Neural progenitor cell (in vitro differentiated cells): ENCODE measurements at regions not wholly inside any gene's neighbourhood (a gene's known extent, or its start where the extent isn't known, plus 50 kb on each side); places are given as distances from the start of the nearest gene placed in this dataset.
A peak's percentile ranks its signal among the peaks of the same experiment; 100 is the strongest.

Experiments
- DNase-seq: peaks from one replicate; pipeline ENCODE4 v3.0.0-alpha.2; 2016; ENCODE audit warnings: low spot score
- H2AFZ ChIP-seq: fragments of 200-600 bp; sonication (generic); replicated peaks from 2 replicates; pipeline ENCODE4 v1.6.1; 2016; ENCODE audit warnings: antibody characterized with exemption
- H3F3A ChIP-seq: fragments of 200-600 bp; sonication (generic); 2 replicates; pipeline ENCODE4 v1.6.1; 2016; ENCODE audit warnings: antibody characterized with exemption, low read depth
- H3K27ac ChIP-seq: fragments of 200-600 bp; sonication (generic); 2 replicates; pipeline ENCODE4 v1.5.1; 2016; ENCODE audit warnings: mild to moderate bottlenecking
- H3K27me3 ChIP-seq: fragments of 200-600 bp; sonication (generic); 2 replicates; pipeline ENCODE4 v1.6.1; 2016; ENCODE audit warnings: mild to moderate bottlenecking, moderate library complexity
- H3K36me3 ChIP-seq: fragments of 200-600 bp; sonication (generic); 2 replicates; pipeline ENCODE4 v1.5.1; 2016
- H3K4me1 ChIP-seq: fragments of 200-600 bp; sonication (generic); 2 replicates; pipeline ENCODE4 v1.6.1; 2016; ENCODE audit warnings: mixed run types
- H3K4me2 ChIP-seq: fragments of 200-600 bp; sonication (generic); 2 replicates; pipeline ENCODE4 v1.6.1; 2016
- H3K4me3 ChIP-seq: fragments of 200-600 bp; sonication (generic); 2 replicates; pipeline ENCODE4 v1.5.1; 2016
- H3K79me2 ChIP-seq: fragments of 200-600 bp; sonication (generic); 2 replicates; pipeline ENCODE4 v1.6.1; 2016; ENCODE audit warnings: low read depth
- H3K9ac ChIP-seq: fragments of 200-600 bp; sonication (generic); 2 replicates; pipeline ENCODE4 v1.6.1; 2016
- H3K9me3 ChIP-seq: fragments of 200-600 bp; sonication (generic); 2 replicates; pipeline ENCODE4 v1.5.1; 2016; ENCODE audit warnings: low read depth
- H4K20me1 ChIP-seq: fragments of 200-600 bp; sonication (generic); 2 replicates; pipeline ENCODE4 v1.6.1; 2016; ENCODE audit warnings: low read depth
- H3K27ac Mint-ChIP-seq: 3 replicates; pipeline ENCODE4 v1.8.0; 2021; ENCODE audit warnings: mixed read lengths
- H3K27me3 Mint-ChIP-seq: 2 replicates; pipeline ENCODE4 v1.8.0; 2022; ENCODE audit warnings: low read depth, mild to moderate bottlenecking, inconsistent platforms, moderate library complexity, mixed read lengths; ENCODE audit not compliant: insufficient read depth
- H3K36me3 Mint-ChIP-seq: 3 replicates; pipeline ENCODE4 v1.8.0; 2021; ENCODE audit warnings: mixed read lengths
- H3K4me1 Mint-ChIP-seq: 3 replicates; pipeline ENCODE4 v1.8.0; 2021; ENCODE audit warnings: mixed read lengths
- H3K4me3 Mint-ChIP-seq: 3 replicates; pipeline ENCODE4 v1.8.0; 2021; ENCODE audit warnings: mild to moderate bottlenecking, moderate library complexity, mixed read lengths
- H3K9me3 Mint-ChIP-seq: 3 replicates; pipeline ENCODE4 v1.8.0; 2020; ENCODE audit warnings: mixed read lengths
- CTCF ChIP-seq: fragments of 200-600 bp; sonication (generic); IDR thresholded peaks from 2 replicates; pipeline ENCODE4 v1.5.1; 2017; ENCODE audit warnings: antibody characterized with exemption, mild to moderate bottlenecking
- EZH2 ChIP-seq: fragments of 200-600 bp; sonication (generic); IDR thresholded peaks from 2 replicates; pipeline ENCODE4 v1.6.1; 2017; ENCODE audit warnings: antibody characterized with exemption, mild to moderate bottlenecking, moderate library complexity
- EZH2phosphoT487 ChIP-seq: fragments of 200-600 bp; sonication (generic); IDR thresholded peaks from 2 replicates; pipeline ENCODE4 v1.6.1; 2017; ENCODE audit warnings: antibody characterized with exemption

- no peak overlapping the region for H3K27ac Mint-ChIP-seq
These were observed 133.9 kb upstream of the MYLIP start for GRCh38 chr6:15994814-15995459.

GRCh38 chr6:15993716-15994228 lies 135.1 kb upstream of the MYLIP start:
- TF ChIP-seq CTCF, result no peak
- H2AFZ ChIP-seq, result no peak overlapping the region
- H3K79me2 ChIP-seq, result no peaks in the 10 kb centered on the region
- no peaks in the 10 kb centered on the region for H4K20me1 ChIP-seq
- H3K9me3 Mint-ChIP-seq, result no peaks in the 10 kb centered on the region
- peaks cover 13% of the 10 kb centered on the region for H3K4me1 ChIP-seq
- H3K27me3 ChIP-seq, result no peaks in the 10 kb centered on the region
- H3K4me3 ChIP-seq, result no peak overlapping the region
- H3K36me3 ChIP-seq, result no peaks in the 10 kb centered on the region
- H3F3A ChIP-seq, result no peaks in the 10 kb centered on the region
- peaks cover 6% of the 10 kb centered on the region for H3K27me3 Mint-ChIP-seq
- H3K4me2 ChIP-seq, result no peak overlapping the region
- peaks cover 11% of the 10 kb centered on the region for H3K4me1 Mint-ChIP-seq
- no peaks in the 10 kb centered on the region for H3K9me3 ChIP-seq
- no peak for DNase-seq
- no peak overlapping the region for H3K27ac Mint-ChIP-seq
- no peak overlapping the region for H3K9ac ChIP-seq
- H3K27ac ChIP-seq, result no peak overlapping the region
- H3K4me3 Mint-ChIP-seq, result no peak overlapping the region
- no peaks in the 10 kb centered on the region for H3K36me3 Mint-ChIP-seq

More at GRCh38 chr6:15994814-15995459, 133.9 kb upstream of the MYLIP start:
- Mint-ChIP-seq H3K4me3 (no peak overlapping the region), H3K36me3 (no peaks in the 10 kb centered on the region), H3K4me1 (peaks cover 11% of the 10 kb centered on the region), H3K27me3 (peaks cover 4% of the 10 kb centered on the region), H3K9me3 (no peaks in the 10 kb centered on the region)
- peaks cover 13% of the 10 kb centered on the region for H3K4me1 ChIP-seq
- DNase-seq, result no peak
- H4K20me1 ChIP-seq, result no peaks in the 10 kb centered on the region
- H3K4me3 ChIP-seq, result no peak overlapping the region
- no peaks in the 10 kb centered on the region for H3K27me3 ChIP-seq
- H3K9ac ChIP-seq, result no peak overlapping the region
- no peak overlapping the region for H3K27ac ChIP-seq
- no peaks in the 10 kb centered on the region for H3K79me2 ChIP-seq
- H3F3A ChIP-seq, result no peaks in the 10 kb centered on the region
- TF ChIP-seq EZH2 (no peak), EZH2phosphoT487 (no peak), CTCF (no peak)
- no peak overlapping the region for H3K4me2 ChIP-seq
- H3K36me3 ChIP-seq, result no peaks in the 10 kb centered on the region
- peak overlapping the region; percentile 77 for H2AFZ ChIP-seq
- no peaks in the 10 kb centered on the region for H3K9me3 ChIP-seq

- Histone ChIP-seq H3K27me3 (no peaks in the 10 kb centered on the region), H3K4me2 (no peak overlapping the region), H3K4me1 (peaks cover 5% of the 10 kb centered on the region), H4K20me1 (no peaks in the 10 kb centered on the region), H3K36me3 (no peaks in the 10 kb centered on the region), H3K4me3 (no peak overlapping the region), H2AFZ (no peak overlapping the region), H3K79me2 (no peaks in the 10 kb centered on the region), H3F3A (no peaks in the 10 kb centered on the region), H3K9ac (no peak overlapping the region), H3K27ac (no peak overlapping the region), H3K9me3 (no peaks in the 10 kb centered on the region)
- Mint-ChIP-seq H3K27me3 (peaks cover 8% of the 10 kb centered on the region), H3K27ac (no peak overlapping the region), H3K4me1 (peaks cover 21% of the 10 kb centered on the region), H3K9me3 (no peaks in the 10 kb centered on the region), H3K36me3 (no peaks in the 10 kb centered on the region), H3K4me3 (no peak overlapping the region)
- no peak for DNase-seq
- TF ChIP-seq EZH2phosphoT487 (no peak), CTCF (no peak), EZH2 (no peak)
These were observed 138.7 kb upstream of the MYLIP start for GRCh38 chr6:15990179-15990578.
